ENCODE measurements at regions not wholly inside any gene's neighbourhood (a gene's known extent, or its start where the extent isn't known, plus 50 kb on each side); places are given as distances from the start of the nearest gene placed in this dataset.

- no peaks in the 10 kb centered on the region for H3K36me3 ChIP-seq
- no peaks in the 10 kb centered on the region for H3K4me1 ChIP-seq
- H3K27me3 ChIP-seq: no peaks in the 10 kb centered on the region
- no peak for TF ChIP-seq POLR2A (IDR thresholded peaks at IDR 0.05)
- TF ChIP-seq, protein P1, sequence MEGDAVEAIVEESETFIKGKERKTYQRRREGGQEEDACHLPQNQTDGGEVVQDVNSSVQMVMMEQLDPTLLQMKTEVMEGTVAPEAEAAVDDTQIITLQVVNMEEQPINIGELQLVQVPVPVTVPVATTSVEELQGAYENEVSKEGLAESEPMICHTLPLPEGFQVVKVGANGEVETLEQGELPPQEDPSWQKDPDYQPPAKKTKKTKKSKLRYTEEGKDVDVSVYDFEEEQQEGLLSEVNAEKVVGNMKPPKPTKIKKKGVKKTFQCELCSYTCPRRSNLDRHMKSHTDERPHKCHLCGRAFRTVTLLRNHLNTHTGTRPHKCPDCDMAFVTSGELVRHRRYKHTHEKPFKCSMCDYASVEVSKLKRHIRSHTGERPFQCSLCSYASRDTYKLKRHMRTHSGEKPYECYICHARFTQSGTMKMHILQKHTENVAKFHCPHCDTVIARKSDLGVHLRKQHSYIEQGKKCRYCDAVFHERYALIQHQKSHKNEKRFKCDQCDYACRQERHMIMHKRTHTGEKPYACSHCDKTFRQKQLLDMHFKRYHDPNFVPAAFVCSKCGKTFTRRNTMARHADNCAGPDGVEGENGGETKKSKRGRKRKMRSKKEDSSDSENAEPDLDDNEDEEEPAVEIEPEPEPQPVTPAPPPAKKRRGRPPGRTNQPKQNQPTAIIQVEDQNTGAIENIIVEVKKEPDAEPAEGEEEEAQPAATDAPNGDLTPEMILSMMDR (IDR thresholded peaks at IDR 0.05): no peak
- H3K4me3 ChIP-seq: no peak overlapping the region
- intact Hi-C loops (cut with DNase I; ENCODE audit: low total_unique reads): no loop called here
- no peak for DNase-seq
- H3K9me3 ChIP-seq: no peaks in the 10 kb centered on the region
- no peak overlapping the region for H3K27ac ChIP-seq
Observed at GRCh38 chr2:220192994-220193753, 565.7 kb downstream of the SLC4A3 start.

GRCh38 chr2:220194630-220195584, 567.5 kb downstream of the SLC4A3 start:
- H3K9me3 ChIP-seq: no peaks in the 10 kb centered on the region
- DNase-seq: no peak
- H3K4me3 ChIP-seq: no peak overlapping the region
- intact Hi-C loops (cut with DNase I; ENCODE audit: low total_unique reads): no loop called here
- H3K36me3 ChIP-seq: no peaks in the 10 kb centered on the region
- no peak for TF ChIP-seq POLR2A (IDR thresholded peaks at IDR 0.05)
- TF ChIP-seq, protein P1 (IDR thresholded peaks at IDR 0.05): no peak
- no peak overlapping the region for H3K27ac ChIP-seq
- H3K27me3 ChIP-seq: no peaks in the 10 kb centered on the region
- no peaks in the 10 kb centered on the region for H3K4me1 ChIP-seq

- Histone ChIP-seq H3K9me3 (no peaks in the 10 kb centered on the region), H3K4me1 (no peaks in the 10 kb centered on the region), H3K27ac (no peak overlapping the region), H3K27me3 (no peaks in the 10 kb centered on the region), H3K4me3 (no peak overlapping the region), H3K36me3 (no peaks in the 10 kb centered on the region)
- intact Hi-C loops (cut with DNase I; ENCODE audit: low total_unique reads): no loop called here
- TF ChIP-seq POLR2A (IDR thresholded peaks at IDR 0.05): no peak
- TF ChIP-seq, protein P1 (IDR thresholded peaks at IDR 0.05): no peak
- DNase-seq: no peak
Observed at GRCh38 chr2:220198896-220199295, 571.5 kb downstream of the SLC4A3 start.

GRCh38 chr2:220202066-220202465, 574.6 kb downstream of the SLC4A3 start:
- TF ChIP-seq, protein P1 (IDR thresholded peaks at IDR 0.05): no peak
- no peak for TF ChIP-seq POLR2A (IDR thresholded peaks at IDR 0.05)
- no peaks in the 10 kb centered on the region for H3K9me3 ChIP-seq
- H3K36me3 ChIP-seq: no peaks in the 10 kb centered on the region
- no peak for DNase-seq
- intact Hi-C loops (cut with DNase I; ENCODE audit: low total_unique reads): no loop called here
- no peaks in the 10 kb centered on the region for H3K27me3 ChIP-seq
- H3K27ac ChIP-seq: no peak overlapping the region
- no peak overlapping the region for H3K4me3 ChIP-seq
- H3K4me1 ChIP-seq: no peaks in the 10 kb centered on the region

DNA sequence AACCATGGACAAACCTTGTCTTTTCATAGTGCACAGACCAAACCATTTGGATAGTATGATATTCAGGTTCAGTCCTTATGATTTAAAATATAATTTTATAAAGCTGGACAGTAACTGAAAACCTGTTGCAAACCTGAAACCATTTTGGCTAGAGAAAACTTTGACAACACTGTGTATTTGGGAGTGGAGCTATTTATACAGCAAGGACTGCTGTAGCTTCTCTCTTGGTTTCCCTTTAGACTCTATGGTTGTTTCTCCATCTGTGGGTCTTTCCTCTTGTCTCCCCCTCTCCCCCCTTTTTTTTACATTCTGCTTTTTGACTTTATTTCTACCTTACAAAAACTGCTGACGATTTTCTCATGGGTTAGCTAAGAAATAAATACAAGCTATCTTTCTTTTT, 581.7 kb downstream of the SLC4A3 start:
- Histone ChIP-seq H3K27me3 (no peaks in the 10 kb centered on the region), H3K36me3 (no peaks in the 10 kb centered on the region), H3K27ac (no peak overlapping the region), H3K4me3 (no peak overlapping the region), H3K9me3 (no peaks in the 10 kb centered on the region), H3K4me1 (no peaks in the 10 kb centered on the region)
- no peak for DNase-seq
- intact Hi-C loops (cut with DNase I; ENCODE audit: low total_unique reads): no loop called here
- TF ChIP-seq, protein P1 (IDR thresholded peaks at IDR 0.05): no peak
- TF ChIP-seq POLR2A (IDR thresholded peaks at IDR 0.05): no peak
